Fibroblast of skin of scalp (primary cell): ENCODE measurements at regions not wholly inside any gene's neighbourhood (a gene's known extent, or its start where the extent isn't known, plus 50 kb on each side); places are given as distances from the start of the nearest gene placed in this dataset.
"Not testable (repeated sequence)": the region's sequence is repeated elsewhere in the genome, so short reads cannot be mapped to it uniquely, and the experiment has no call there.

ENCODE experiments used
- DNase-seq: peaks from one replicate; pipeline ENCODE4 v3.0.0-alpha.2; 2013

- DNase-seq: no peak
These were observed 152.5 kb upstream of the ECI2 start for GRCh38 chr6:4287811-4288244.

GRCh38 chr6:4287372-4287771 lies 152.0 kb upstream of the ECI2 start:
- no peak for DNase-seq

DNA sequence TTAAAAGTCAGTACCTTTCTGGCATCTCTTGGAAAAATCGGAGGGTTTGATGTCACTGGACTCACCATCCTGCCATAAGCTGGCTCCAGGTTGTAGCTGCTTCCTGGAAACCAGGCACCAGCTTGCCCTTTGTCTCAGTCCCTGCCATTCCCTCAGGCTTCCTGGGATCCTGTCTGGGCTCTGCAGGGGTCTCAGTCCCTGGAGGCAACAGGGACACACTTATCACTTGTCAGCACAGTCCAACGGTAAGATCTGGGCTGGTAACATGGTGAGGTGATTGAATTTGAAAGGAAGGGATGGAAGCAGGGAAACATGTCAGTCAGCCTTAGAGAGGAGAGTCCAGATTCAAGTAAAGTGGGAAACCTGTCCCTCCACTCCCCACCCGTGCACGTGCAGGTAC lies 147.6 kb upstream of the ECI2 start:
- DNase-seq: no peak

DNA sequence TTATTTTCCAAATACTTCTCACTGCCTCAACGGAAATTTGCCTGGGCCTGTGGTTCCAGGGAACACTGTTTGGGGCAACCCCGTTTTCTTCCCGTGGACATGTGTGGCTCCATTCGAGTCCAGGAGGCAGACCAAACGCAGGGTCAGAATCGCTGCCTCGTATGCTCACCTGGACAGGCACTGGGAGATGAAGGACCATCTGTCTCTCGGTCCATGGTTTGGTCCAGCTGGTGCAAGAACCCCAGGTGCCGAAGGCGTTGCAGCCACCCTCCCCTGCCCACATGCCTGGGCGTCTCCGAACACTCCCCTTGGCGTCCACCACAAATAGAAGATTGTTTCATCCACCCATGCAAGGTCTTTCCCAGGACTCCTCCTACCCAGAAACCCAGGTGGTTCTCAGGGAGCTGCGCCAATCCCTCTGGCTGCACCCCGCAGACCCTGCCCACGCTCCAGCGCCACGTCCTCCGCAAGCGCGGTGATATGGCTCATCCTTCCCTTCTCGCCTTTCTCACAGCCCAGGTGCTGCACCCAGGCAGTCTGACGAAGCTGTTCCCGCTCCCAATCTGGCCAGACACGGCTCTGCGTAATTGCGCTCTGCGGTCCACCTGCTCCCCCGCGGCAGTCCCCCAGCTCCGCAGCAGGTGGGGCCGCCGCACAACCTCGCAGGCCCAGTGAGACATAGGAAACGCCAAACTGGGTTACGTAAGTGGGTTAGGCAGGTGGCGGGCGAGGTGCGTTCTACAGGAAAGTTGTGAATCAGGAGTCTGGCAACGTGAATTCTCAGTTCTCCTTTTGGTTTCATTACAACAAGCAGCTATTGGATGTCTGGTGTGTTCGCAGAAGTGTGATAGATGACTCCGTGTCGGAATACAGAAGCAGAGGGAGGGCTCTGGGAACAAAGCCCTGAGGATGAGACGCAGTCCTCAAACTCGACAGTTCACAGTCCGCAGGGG lies 146.2 kb upstream of the ECI2 start:
- DNase-seq: no peak

DNA sequence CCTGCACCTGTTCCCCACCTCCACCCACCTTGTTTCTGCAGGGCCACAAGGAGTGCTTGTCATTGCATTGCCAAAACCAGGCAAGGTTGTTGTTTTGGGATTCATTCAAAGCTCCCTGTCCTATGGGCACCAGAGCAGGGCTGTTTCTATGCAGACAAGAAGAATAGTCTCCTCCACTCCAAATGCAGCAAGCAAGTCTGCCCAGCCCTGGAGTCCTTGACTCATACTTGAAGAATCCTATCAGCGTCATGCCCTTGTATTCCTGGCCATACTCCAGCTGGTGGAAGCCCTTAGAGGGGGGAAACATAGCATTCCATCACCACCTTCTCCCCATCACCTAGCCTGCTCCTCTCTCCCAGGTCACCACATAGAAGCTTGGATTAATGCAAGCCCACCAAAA lies 145.3 kb upstream of the ECI2 start:
- peak; percentile 77 for DNase-seq

GRCh38 chr6:4280031-4280430 lies 144.7 kb upstream of the ECI2 start:
- no peak for DNase-seq

GRCh38 chr6:4274382-4275082 lies 139.2 kb upstream of the ECI2 start:
- no peak for DNase-seq

DNA sequence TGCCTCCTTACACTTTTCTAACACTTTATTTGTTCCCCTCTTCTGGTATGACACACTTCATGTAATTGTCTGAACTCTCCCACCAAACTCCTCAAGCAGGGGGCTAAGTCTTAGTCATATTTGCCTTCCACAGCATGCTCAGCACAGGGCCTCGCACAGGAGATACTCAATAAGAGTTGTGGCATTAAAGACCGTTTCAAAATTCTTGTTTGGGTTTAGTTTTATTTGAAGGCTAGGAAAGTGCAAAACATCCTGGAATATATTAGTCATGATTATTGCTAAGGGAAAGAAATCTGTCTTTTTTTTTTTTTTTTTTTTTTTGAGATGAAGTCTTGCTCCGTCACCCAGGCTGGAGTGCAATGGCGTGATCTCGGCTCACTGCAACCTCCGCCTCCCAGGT lies 137.6 kb upstream of the ECI2 start:
- DNase-seq: no peak

DNA sequence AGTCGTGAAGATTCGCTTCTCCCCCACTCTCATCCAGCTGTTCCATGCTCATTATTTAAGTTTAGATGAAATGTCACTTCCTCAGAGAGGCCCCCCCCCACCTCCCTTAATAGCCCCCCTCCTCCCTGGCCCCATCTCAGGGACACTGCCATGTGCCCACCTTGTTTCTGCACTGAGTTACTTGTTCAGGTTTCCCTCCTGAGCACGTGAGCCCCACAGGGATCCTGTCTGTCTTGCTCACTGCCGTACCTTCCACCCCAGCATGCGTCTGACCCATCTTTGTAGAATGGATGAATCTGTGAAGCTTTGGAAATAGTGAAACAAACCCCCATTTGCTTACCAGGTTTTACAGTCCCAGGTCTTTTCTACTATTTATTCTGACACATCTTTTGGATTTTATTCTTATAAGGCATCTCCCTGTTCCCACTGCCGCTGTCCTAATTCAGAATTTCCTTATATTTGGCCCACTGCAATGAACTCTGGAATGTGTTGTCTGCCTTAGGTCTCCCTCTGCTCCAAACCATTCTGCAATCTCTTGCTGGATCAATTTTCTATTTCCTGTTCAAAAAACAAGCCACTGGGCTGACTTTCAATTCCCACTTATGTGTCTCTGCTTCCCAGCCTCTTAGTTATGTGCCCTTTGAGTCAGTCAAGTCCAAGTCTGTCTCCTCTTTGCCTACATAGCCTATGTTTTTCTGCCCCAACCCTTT lies 136.5 kb upstream of the ECI2 start:
- no peak for DNase-seq

DNA sequence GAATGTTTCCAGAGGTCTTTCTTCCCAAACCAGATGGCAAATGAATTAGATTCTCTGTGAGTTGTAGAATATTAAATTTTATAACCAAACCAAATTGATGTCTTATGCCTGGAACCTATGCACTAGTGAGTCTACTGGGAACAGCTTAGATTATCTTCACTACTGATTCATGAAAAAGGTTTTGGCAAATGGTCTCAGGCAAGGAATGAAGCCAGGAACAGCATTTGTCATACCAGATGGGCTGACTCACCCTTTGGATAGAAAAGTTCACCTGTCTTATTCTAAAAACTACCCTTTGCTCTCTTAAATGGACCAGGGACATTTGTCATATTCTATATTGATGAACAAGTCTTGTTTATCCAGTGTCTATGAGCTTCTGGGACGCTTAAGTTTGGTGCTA lies 135.4 kb upstream of the ECI2 start:
- DNase-seq: no peak

DNA sequence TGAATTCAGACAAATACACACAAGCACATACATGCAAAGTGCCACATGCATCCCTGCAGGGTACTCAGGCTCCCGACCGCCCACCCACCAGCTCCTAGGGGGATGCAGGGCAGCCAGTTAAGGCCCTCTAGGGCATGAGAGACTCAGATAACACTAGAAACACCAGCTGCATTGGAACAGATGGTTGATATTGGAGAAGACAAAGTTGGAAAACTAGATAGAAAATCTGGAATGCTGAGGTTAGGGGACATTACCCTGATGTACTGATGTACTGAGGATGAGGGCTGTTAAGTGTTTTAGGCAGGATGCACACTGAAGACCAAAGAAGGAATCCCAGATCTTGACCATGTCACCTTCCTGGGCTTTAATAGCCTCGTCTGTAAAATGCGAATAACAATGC lies 134.6 kb upstream of the ECI2 start:
- no peak for DNase-seq

GRCh38 chr6:4268171-4268570 lies 132.8 kb upstream of the ECI2 start:
- no peak for DNase-seq

GRCh38 chr6:4265740-4266139 lies 130.4 kb upstream of the ECI2 start:
- DNase-seq: no peak

- no peak for DNase-seq
These were observed 129.2 kb upstream of the ECI2 start for GRCh38 chr6:4264601-4265000.

- no peak for DNase-seq
These were observed 128.7 kb upstream of the ECI2 start for GRCh38 chr6:4264081-4264480.

- no peak for DNase-seq
These were observed 127.2 kb upstream of the ECI2 start for GRCh38 chr6:4262526-4262925.

GRCh38 chr6:4259391-4259790 lies 124.0 kb upstream of the ECI2 start:
- DNase-seq: no peak

- no peak for DNase-seq
These were observed 123.4 kb upstream of the ECI2 start for GRCh38 chr6:4258733-4259132.

DNA sequence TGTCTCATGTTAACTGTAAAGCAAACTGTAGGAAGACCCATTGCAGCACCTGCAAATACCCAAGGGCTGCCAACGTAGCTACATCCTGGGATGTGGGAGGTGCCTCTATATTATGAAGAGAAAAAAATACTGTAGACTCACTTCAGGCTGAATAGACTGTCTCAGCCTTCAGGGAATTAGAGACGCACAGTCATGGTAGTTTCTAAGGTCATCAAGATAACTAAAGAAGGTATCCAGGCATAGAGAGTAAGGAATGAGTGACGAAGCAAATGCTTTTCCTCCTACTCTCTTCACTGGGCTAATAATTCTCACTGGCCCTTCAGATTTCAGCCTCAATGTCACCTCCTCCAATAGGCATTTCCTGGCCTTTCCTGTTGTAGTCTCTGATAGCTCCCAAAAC lies 121.6 kb upstream of the ECI2 start:
- DNase-seq: no peak

GRCh38 chr6:4253604-4254231 lies 118.3 kb upstream of the ECI2 start:
- DNase-seq: peak; percentile 81

DNA sequence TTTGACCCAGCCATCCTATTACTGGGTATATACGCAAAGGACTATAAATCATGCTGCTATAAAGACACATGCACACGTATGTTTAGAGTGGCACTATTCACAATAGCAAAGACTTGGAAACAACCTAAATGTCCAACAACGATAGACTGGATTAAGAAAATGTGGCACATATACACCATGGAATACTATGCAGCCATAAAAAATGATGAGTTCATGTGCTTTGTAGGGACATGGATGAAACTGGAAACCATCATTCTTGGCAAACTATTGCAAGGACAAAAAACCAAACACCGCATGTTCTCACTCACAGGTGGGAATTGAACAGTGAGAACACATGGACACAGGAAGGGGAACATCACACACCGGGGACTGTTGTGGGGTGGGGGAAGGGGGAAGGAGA lies 117.1 kb upstream of the ECI2 start:
- not testable (repeated sequence) for DNase-seq

DNA sequence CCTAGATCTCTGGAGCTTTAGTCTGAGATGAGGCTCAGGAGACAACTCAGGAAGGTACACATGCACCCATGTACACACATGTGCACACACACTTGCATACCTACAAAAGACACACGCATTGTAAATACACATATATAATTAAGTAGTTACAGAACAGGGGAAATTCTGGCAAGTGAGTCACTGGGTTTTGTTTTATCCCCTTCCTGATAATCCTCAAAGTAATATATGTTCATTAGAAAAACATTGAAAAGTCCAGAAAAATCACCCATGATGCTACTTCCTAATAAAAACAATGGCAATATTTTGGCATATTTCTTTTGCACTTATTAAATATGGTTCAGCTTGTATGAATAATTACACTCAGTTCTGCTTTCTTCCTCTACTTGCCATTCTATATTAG lies 115.3 kb upstream of the ECI2 start:
- no peak for DNase-seq

- not testable (repeated sequence) for DNase-seq
These were observed 108.5 kb upstream of the ECI2 start for GRCh38 chr6:4243832-4244231.
